ENCODE measurements at regions not wholly inside any gene's neighbourhood (a gene's known extent, or its start where the extent isn't known, plus 50 kb on each side); places are given as distances from the start of the nearest gene placed in this dataset.

GRCh38 chrX:124726881-124727280, 380.5 kb downstream of the SH2D1A start (continued):
- TF ChIP-seq, protein P1, sequence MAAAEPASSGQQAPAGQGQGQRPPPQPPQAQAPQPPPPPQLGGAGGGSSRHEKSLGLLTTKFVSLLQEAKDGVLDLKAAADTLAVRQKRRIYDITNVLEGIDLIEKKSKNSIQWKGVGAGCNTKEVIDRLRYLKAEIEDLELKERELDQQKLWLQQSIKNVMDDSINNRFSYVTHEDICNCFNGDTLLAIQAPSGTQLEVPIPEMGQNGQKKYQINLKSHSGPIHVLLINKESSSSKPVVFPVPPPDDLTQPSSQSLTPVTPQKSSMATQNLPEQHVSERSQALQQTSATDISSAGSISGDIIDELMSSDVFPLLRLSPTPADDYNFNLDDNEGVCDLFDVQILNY (CRISPR knock-in tag; IDR thresholded peaks at IDR 0.05), result no peak
- TF ChIP-seq HDAC1 (IDR thresholded peaks at IDR 0.05), result no peak
- TF ChIP-seq ZNF764 (CRISPR knock-in tag; IDR thresholded peaks at IDR 0.05; ENCODE audit: low read depth), result no peak
- TF ChIP-seq ZNF699 (CRISPR knock-in tag; IDR thresholded peaks at IDR 0.05; ENCODE audit: insufficient replicate concordance), result no peak
- no peak for TF ChIP-seq ZNF143 (CRISPR knock-in tag; IDR thresholded peaks at IDR 0.05)
- no peak for TF ChIP-seq ZFX (CRISPR knock-in tag; IDR thresholded peaks at IDR 0.05)
- TF ChIP-seq U2AF2 (optimal IDR thresholded peaks at IDR 0.05; ENCODE audit: low read depth, low read length), result no peak
- TF ChIP-seq ZNF586 (CRISPR knock-in tag; conservative IDR thresholded peaks at IDR 0.05), result no peak
- TF ChIP-seq NR2C2 (CRISPR knock-in tag; IDR thresholded peaks at IDR 0.05), result no peak
- TF ChIP-seq NR2C2 (tag; IDR thresholded peaks at IDR 0.05), result no peak
- TF ChIP-seq PTBP1 (IDR thresholded peaks at IDR 0.05; ENCODE audit: low read depth, low read length), result no peak
- TF ChIP-seq, protein P2, sequence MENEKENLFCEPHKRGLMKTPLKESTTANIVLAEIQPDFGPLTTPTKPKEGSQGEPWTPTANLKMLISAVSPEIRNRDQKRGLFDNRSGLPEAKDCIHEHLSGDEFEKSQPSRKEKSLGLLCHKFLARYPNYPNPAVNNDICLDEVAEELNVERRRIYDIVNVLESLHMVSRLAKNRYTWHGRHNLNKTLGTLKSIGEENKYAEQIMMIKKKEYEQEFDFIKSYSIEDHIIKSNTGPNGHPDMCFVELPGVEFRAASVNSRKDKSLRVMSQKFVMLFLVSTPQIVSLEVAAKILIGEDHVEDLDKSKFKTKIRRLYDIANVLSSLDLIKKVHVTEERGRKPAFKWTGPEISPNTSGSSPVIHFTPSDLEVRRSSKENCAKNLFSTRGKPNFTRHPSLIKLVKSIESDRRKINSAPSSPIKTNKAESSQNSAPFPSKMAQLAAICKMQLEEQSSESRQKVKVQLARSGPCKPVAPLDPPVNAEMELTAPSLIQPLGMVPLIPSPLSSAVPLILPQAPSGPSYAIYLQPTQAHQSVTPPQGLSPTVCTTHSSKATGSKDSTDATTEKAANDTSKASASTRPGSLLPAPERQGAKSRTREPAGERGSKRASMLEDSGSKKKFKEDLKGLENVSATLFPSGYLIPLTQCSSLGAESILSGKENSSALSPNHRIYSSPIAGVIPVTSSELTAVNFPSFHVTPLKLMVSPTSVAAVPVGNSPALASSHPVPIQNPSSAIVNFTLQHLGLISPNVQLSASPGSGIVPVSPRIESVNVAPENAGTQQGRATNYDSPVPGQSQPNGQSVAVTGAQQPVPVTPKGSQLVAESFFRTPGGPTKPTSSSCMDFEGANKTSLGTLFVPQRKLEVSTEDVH (IDR thresholded peaks at IDR 0.05; ENCODE audit: low read depth, partially characterized antibody), result no peak

Data from K562 (cell line).